SH-SY5Y (cell line): ENCODE measurements at regions not wholly inside any gene's neighbourhood (a gene's known extent, or its start where the extent isn't known, plus 50 kb on each side); places are given as distances from the start of the nearest gene placed in this dataset.

Source experiments
- GATA2 ChIP-seq: IDR thresholded peaks from 2 replicates; pipeline ENCODE4 v1.6.1; 2011; ENCODE audit warnings: mild to moderate bottlenecking, low read depth, low read length
- GATA3 ChIP-seq: IDR thresholded peaks from 2 replicates; pipeline ENCODE4 v1.6.1; 2011; ENCODE audit warnings: low read depth, mild to moderate bottlenecking, low read length, moderate library complexity

DNA sequence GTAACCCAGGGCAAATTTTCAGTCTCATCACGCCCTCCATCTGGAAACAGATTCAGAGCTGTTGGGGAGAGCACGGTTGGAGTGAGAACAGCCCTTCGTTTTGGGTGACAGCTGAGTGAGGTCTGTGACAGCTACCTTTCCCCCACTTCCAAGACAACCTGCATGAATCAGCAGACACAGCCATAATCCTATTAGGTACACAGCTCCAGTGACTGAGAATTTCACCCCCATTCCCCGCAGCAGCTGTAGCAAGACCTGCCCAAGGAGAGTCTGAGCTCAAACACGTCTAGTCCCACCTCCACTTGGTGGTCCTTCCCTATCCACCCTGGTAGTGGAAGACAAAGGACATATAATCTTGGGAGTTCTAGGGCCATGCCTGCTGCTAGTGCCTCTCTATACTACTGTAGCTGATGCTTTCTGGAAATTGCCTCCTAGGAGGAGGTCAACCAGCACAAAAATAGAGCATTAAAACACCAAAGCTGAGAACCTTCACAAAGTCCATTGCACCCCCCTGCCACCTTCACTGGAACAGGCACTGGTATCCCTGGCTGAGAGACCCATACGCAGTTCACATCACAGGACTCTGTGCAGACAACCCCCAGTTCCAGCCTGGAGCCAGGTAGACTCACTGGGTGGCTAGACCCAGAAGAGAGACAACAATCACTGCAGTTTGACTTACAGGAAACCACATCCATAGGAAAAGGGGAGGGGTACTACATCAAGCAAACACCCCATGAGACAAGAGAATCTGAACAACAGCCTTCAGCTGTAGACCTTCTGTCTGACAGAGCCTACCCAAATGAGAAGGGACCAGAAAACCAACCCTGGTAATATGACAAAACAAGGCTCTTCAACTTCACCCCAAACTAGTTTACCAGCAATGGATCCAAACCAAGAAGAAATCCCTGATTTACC, 448.6 kb upstream of the CBLB start:
- no peak for TF ChIP-seq GATA2
- TF ChIP-seq GATA3, result no peak
